CD8-positive, alpha-beta memory T cell (primary cell): ENCODE measurements at regions not wholly inside any gene's neighbourhood (a gene's known extent, or its start where the extent isn't known, plus 50 kb on each side); places are given as distances from the start of the nearest gene placed in this dataset.
"Not testable (repeated sequence)": the region's sequence is repeated elsewhere in the genome, so short reads cannot be mapped to it uniquely, and the experiment has no call there.

Source experiments
- CTCF ChIA-PET: fragments of 350-600 bp; sonication (Branson Sonifier 250); formaldehyde crosslinking; loops from one replicate; lab custom pipeline; 2021; ENCODE audit warnings: antibody characterized with exemption; lab: Charles Lee
- POLR2A ChIA-PET: fragments of 350-600 bp; sonication (Branson Sonifier 250); formaldehyde crosslinking; loops from one replicate; lab custom pipeline; 2021; ENCODE audit warnings: antibody characterized with exemption; lab: Charles Lee
- DNase-seq, 5 donors: peaks; one replicate each; pipeline versions ENCODE4 v3.0.0 to v3.0.0-alpha.2; 2020 to 2022; ENCODE audit warnings: mixed read lengths in 1 of 5
- H3K27ac ChIP-seq: one replicate; pipeline ENCODE4 v1.7.0; 2013; ENCODE audit warnings: low read depth, mild to moderate bottlenecking, low read length, moderate library complexity
- H3K27me3 ChIP-seq: 2 replicates; pipeline ENCODE4 v1.7.0; 2013; ENCODE audit warnings: low read length, mild to moderate bottlenecking; ENCODE audit not compliant: insufficient read depth, poor library complexity, severe bottlenecking
- H3K36me3 ChIP-seq: 2 replicates; pipeline ENCODE4 v1.7.0; 2013; ENCODE audit warnings: mild to moderate bottlenecking, low read length, moderate library complexity; ENCODE audit not compliant: insufficient read depth
- H3K4me1 ChIP-seq: 2 replicates; pipeline ENCODE4 v1.7.0; 2013; ENCODE audit warnings: mild to moderate bottlenecking, low read length, moderate library complexity; ENCODE audit not compliant: insufficient read depth
- H3K4me3 ChIP-seq: 2 replicates; pipeline ENCODE4 v1.7.0; 2013; ENCODE audit warnings: mild to moderate bottlenecking, low read length
- H3K9me3 ChIP-seq: 2 replicates; pipeline ENCODE4 v1.7.0; 2013; ENCODE audit warnings: mild to moderate bottlenecking, low read length
- H3K27ac Mint-ChIP-seq, 8 donors: one replicate each; pipeline ENCODE4 v1.8.0; 2020 to 2021; ENCODE audit warnings: mixed read lengths in 8 of 8, mild to moderate bottlenecking in 6 of 8, inconsistent platforms in 3 of 8, moderate library complexity in 3 of 8
- H3K27me3 Mint-ChIP-seq, 2 donors: one replicate each; pipeline ENCODE4 v1.8.0; 2020 to 2021; ENCODE audit warnings: mixed read lengths in 2 of 2, mild to moderate bottlenecking in 1 of 2, moderate library complexity in 1 of 2
- H3K36me3 Mint-ChIP-seq, 3 donors: one replicate each; pipeline ENCODE4 v1.8.0; 2020 to 2021; ENCODE audit warnings: mixed read lengths in 3 of 3, inconsistent platforms in 1 of 3, mild to moderate bottlenecking in 1 of 3
- H3K4me1 Mint-ChIP-seq, 3 donors: one replicate each; pipeline ENCODE4 v1.8.0; 2020 to 2021; ENCODE audit warnings: mixed read lengths in 3 of 3, inconsistent platforms in 1 of 3, mild to moderate bottlenecking in 1 of 3
- H3K4me3 Mint-ChIP-seq, 7 donors: one replicate each; pipeline ENCODE4 v1.8.0; 2020 to 2021; ENCODE audit warnings: mixed read lengths in 7 of 7, mild to moderate bottlenecking in 6 of 7, moderate library complexity in 4 of 7, inconsistent platforms in 2 of 7
- H3K9me3 Mint-ChIP-seq, 5 donors: one replicate each; pipeline ENCODE4 v1.8.0; 2020 to 2022; ENCODE audit warnings: mixed read lengths in 5 of 5, mild to moderate bottlenecking in 3 of 5, moderate library complexity in 2 of 5, inconsistent platforms in 1 of 5

DNA sequence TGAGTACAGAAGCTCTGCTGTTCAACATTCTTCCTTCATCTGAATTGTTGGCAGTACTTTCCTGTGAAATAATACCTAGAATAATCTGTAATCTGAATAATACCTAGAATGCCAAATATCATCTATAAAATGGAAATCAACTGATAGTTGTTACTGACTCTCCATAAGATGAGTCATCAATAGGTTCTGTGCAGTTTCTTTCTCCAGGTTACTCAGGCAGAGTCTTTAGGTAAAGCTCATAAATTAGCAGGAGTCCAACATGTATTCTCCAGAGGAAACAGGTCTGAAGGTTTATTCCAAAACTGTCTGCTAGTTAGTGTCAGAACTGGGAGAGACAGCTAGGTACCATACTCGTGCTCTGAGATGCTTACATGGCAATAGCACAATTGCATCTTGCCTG lies 282.0 kb upstream of the MAP2 start:
- Mint-ChIP-seq H3K4me3 (no peak overlapping the region), H3K9me3 (peaks cover 0 to 8% (median 0%) of the 10 kb centered on the region in 5 donors), H3K4me1 (no peaks in the 10 kb centered on the region), H3K27me3 (no peaks in the 10 kb centered on the region), H3K36me3 (no peaks in the 10 kb centered on the region), H3K27ac (no peak overlapping the region)
- CTCF ChIA-PET: no interaction called here
- Histone ChIP-seq H3K36me3 (no peaks in the 10 kb centered on the region), H3K4me3 (no peak overlapping the region), H3K27ac (no peak overlapping the region), H3K4me1 (no peaks in the 10 kb centered on the region), H3K27me3 (no peaks in the 10 kb centered on the region), H3K9me3 (no peaks in the 10 kb centered on the region)
- no peak for DNase-seq
- POLR2A ChIA-PET: no interaction called here

DNA sequence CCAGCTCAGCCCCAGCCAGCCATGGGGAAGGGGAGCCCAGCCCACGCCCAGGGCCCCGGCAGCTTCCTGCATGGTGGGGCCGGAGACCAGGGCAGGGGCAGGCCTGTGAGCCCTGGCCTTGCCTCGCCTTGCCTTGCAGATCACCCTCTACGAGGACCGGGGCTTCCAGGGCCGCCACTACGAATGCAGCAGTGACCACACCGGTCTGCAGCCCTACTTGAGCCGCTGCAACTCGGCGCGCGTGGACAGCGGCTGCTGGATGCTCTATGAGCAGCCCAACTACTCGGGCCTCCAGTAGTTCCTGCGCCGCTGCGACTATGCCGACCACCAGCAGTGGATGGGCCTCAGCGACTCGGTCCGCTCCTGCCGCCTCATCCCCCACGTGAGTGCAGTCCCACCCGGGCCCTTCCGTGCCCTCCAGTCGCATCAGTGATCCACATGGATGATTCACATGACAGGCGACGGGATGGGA lies 278.6 kb upstream of the MAP2 start:
- H3K4me1 Mint-ChIP-seq, H3K27me3 Mint-ChIP-seq, POLR2A ChIA-PET, H3K4me3 Mint-ChIP-seq, DNase-seq, H3K4me3 ChIP-seq, H3K36me3 ChIP-seq, H3K4me1 ChIP-seq, H3K27ac Mint-ChIP-seq, H3K27ac ChIP-seq, CTCF ChIA-PET, H3K9me3 ChIP-seq, H3K27me3 ChIP-seq, H3K9me3 Mint-ChIP-seq, H3K36me3 Mint-ChIP-seq: not testable (repeated sequence)

DNA sequence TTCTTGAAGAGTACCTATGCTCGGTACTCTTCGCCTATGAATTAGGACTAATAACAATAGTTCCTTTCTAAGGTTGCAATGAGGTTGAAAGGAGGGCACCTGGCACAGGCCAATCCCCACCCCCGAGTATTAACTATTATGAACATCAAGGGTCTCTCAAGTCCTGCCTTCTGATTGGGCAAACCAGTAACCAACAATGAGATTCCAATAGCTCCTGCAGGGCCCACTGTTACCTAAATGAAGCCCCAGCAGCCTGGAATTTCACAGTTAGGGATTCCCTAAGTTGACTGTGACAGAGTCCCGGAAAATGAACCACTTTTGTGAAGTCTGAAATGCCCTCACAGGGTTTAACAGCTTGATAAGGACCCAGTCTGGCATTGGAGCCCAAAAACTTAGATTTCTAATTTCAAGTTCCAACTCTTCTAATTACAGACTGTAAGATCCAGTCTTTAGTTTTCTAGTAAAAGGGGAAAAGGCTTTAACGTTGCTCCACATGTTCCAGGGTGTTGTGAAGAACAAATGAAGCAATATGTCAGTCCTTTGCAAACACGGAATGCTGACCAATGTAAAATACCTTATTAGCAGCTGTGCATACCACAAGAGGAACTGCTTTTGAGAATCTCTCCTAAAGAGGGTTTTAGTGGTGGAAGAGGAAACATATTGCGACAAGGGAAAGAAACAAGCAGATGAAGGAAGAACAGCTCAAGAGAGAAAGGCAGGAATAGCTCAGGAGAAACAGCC lies 277.7 kb upstream of the MAP2 start:
- Histone ChIP-seq H3K9me3 (no peaks in the 10 kb centered on the region), H3K27ac (no peak overlapping the region), H3K36me3 (no peaks in the 10 kb centered on the region), H3K4me3 (no peak overlapping the region), H3K4me1 (no peaks in the 10 kb centered on the region), H3K27me3 (no peaks in the 10 kb centered on the region)
- no peak for DNase-seq
- Mint-ChIP-seq H3K4me1 (no peaks in the 10 kb centered on the region), H3K36me3 (no peaks in the 10 kb centered on the region), H3K27ac (no peak overlapping the region), H3K27me3 (no peaks in the 10 kb centered on the region), H3K9me3 (peaks cover 0 to 9% (median 2%) of the 10 kb centered on the region in 5 donors), H3K4me3 (no peak overlapping the region)
- POLR2A ChIA-PET: no interaction called here
- CTCF ChIA-PET: no interaction called here

DNA sequence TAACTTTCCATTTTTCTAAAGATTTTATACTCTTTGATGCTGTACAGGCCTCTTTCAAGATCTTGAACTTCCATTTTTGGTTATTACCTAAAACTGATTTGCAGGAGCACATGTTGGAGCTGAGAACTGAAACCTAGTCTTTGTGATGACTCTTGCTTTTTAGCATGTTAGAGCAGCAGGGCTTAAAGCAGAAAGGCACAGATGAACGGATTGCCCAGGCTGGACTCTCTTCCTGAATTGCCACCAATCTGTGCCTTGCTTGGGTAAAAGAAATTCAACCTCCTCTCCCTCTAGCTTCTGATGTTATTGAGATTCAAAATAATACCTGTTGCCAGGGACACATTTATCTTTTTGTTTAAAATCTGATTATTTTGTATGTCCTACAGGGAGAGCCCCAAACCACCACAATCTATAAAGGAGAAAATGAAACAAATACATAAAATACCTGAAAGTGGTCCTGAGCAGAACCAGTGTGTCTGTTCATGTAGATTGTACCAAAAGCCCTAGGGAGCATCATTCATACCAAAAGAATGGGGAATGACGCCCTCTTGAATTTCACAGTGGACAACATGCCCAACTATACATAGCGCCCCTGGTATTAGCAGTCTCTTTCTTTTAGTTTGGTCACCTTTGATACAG lies 277.0 kb upstream of the MAP2 start:
- H3K4me1 Mint-ChIP-seq: no peaks in the 10 kb centered on the region
- Histone ChIP-seq H3K4me3 (no peak overlapping the region), H3K4me1 (no peaks in the 10 kb centered on the region), H3K27me3 (no peaks in the 10 kb centered on the region), H3K9me3 (no peaks in the 10 kb centered on the region), H3K27ac (no peak overlapping the region), H3K36me3 (no peaks in the 10 kb centered on the region)
- CTCF ChIA-PET: no interaction called here
- peaks cover 0 to 9% (median 2%) of the 10 kb centered on the region in 5 donors for H3K9me3 Mint-ChIP-seq
- H3K36me3 Mint-ChIP-seq: no peaks in the 10 kb centered on the region
- POLR2A ChIA-PET: no interaction called here
- no peaks in the 10 kb centered on the region for H3K27me3 Mint-ChIP-seq
- H3K4me3 Mint-ChIP-seq: no peak overlapping the region
- no peak overlapping the region for H3K27ac Mint-ChIP-seq
- no peak for DNase-seq

DNA sequence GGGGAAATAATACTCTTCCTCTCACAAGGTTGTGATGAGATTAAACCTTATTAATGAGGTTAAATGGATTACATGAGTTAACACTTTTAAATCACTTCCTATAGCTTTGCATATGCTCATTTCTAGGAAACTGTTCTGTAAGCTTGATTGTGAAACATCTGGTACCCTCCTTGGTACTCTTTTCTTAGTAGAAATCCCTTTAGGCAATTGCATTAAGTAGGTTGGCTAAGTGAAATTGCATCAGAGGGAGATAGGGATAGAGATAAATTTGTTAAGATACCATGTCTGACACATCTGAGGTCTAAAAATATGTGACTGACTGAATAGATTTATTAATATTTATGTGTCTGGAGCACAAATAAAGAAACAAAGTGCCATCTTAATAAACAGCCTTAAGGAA lies 275.9 kb upstream of the MAP2 start:
- POLR2A ChIA-PET: no interaction called here
- H3K9me3 ChIP-seq: no peaks in the 10 kb centered on the region
- peaks cover 0 to 9% (median 2%) of the 10 kb centered on the region in 5 donors for H3K9me3 Mint-ChIP-seq
- H3K36me3 Mint-ChIP-seq: no peaks in the 10 kb centered on the region
- no peaks in the 10 kb centered on the region for H3K27me3 ChIP-seq
- no peak overlapping the region for H3K4me3 Mint-ChIP-seq
- CTCF ChIA-PET: no interaction called here
- no peak overlapping the region for H3K27ac ChIP-seq
- H3K27me3 Mint-ChIP-seq: no peaks in the 10 kb centered on the region
- no peaks in the 10 kb centered on the region for H3K36me3 ChIP-seq
- H3K4me1 ChIP-seq: no peaks in the 10 kb centered on the region
- H3K27ac Mint-ChIP-seq: no peak overlapping the region
- DNase-seq: no peak
- H3K4me1 Mint-ChIP-seq: no peaks in the 10 kb centered on the region
- no peak overlapping the region for H3K4me3 ChIP-seq

DNA sequence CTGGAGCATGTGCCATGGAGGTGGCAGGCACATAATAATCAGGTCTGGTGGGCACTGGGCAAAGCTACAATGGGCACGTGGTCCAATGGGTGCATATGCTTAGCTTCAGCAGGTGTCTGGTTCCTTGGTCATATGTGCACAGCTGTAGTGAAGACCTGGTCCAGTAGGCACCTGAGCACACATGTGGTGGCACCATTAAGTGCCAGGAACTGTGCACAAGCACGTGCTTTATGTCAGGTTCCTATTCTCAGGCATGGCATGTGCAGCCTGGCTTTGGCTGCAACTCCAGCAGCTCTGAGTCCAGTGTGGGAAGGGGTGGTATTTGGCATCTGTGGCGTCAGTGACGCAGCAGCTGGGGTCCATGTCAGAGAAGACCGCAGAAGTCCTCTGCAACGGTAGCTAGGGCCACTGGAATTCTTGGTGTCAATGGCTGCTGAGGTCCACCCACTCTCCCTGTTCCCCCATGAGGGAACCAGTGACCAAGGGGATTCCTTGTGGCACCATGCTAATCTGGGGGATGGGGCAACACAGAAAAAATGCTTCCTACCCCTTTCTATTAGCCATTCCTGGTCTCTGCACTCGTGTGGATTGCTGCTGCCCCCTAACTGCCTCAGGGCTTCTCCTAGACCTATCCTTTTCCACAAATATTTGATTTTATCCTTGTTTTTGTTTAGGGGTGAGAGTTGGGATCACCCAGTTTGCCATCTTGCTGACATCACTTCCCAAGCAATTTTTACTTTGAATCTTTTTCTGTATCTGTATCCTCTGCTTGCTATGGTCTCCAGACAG lies 262.9 kb upstream of the MAP2 start:
- Histone ChIP-seq H3K27me3 (no peaks in the 10 kb centered on the region), H3K9me3 (no peaks in the 10 kb centered on the region), H3K4me1 (no peaks in the 10 kb centered on the region), H3K27ac (no peak overlapping the region), H3K4me3 (no peak overlapping the region), H3K36me3 (no peaks in the 10 kb centered on the region)
- ChIA-PET POLR2A (no interaction called here), CTCF (no interaction called here)
- no peak for DNase-seq
- no peak overlapping the region for H3K4me3 Mint-ChIP-seq
- no peaks in the 10 kb centered on the region for H3K27me3 Mint-ChIP-seq
- no peaks in the 10 kb centered on the region for H3K36me3 Mint-ChIP-seq
- no peak overlapping the region for H3K27ac Mint-ChIP-seq
- H3K4me1 Mint-ChIP-seq: no peaks in the 10 kb centered on the region
- H3K9me3 Mint-ChIP-seq: peaks cover 0 to 2% (median 0%) of the 10 kb centered on the region in 5 donors

DNA sequence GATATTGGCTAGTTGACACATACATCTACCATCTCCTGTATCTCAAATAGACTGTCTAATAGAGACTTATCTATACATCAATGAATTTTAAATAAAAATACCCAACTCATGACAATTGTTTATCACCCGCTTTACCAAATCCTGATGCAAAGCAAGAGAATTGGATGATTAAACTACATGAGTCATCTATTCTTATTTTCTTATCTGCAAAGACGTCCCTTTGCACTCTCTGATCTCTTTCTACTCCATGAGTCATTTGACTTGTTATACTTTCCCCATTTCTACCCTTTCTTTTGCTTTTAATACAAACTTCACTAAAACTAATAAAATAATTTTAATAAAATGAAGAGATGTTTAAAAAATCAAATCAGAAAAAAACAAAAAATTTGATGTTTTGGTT lies 261.7 kb upstream of the MAP2 start:
- Histone ChIP-seq H3K27ac (no peak overlapping the region), H3K36me3 (no peaks in the 10 kb centered on the region), H3K4me1 (no peaks in the 10 kb centered on the region), H3K9me3 (no peaks in the 10 kb centered on the region), H3K27me3 (no peaks in the 10 kb centered on the region), H3K4me3 (no peak overlapping the region)
- Mint-ChIP-seq H3K4me3 (no peak overlapping the region), H3K36me3 (no peaks in the 10 kb centered on the region), H3K27ac (no peak overlapping the region), H3K27me3 (no peaks in the 10 kb centered on the region), H3K9me3 (peaks cover 0 to 2% (median 0%) of the 10 kb centered on the region in 5 donors), H3K4me1 (no peaks in the 10 kb centered on the region)
- ChIA-PET POLR2A (no interaction called here), CTCF (no interaction called here)
- no peak for DNase-seq

DNA sequence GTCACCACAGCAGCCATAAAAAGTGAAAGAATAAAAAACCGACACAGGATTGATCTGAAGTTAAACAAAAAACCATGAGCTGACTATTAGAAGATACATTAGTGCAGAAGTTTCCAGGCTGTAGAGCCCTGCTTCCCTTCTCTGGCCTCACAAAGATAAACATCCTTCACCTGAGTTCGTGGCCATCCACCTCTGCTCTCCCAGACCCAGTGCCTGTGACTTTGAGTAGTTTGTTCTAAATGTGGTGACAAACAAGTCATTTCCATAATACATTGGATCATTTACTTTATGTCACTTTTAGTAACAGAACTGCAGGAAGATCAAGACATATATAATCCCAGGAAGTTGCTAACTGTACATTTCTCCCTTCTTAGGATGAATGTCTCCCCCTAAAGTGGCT lies 241.9 kb upstream of the MAP2 start:
- Mint-ChIP-seq H3K36me3 (no peaks in the 10 kb centered on the region), H3K4me3 (no peak overlapping the region), H3K27ac (no peak overlapping the region), H3K27me3 (no peaks in the 10 kb centered on the region), H3K9me3 (peaks cover 0 to 12% (median 8%) of the 10 kb centered on the region in 5 donors), H3K4me1 (no peaks in the 10 kb centered on the region)
- Histone ChIP-seq H3K27me3 (no peaks in the 10 kb centered on the region), H3K4me1 (no peaks in the 10 kb centered on the region), H3K4me3 (no peak overlapping the region), H3K27ac (no peak overlapping the region), H3K36me3 (no peaks in the 10 kb centered on the region), H3K9me3 (no peaks in the 10 kb centered on the region)
- POLR2A ChIA-PET: no interaction called here
- no peak for DNase-seq
- CTCF ChIA-PET: no interaction called here
